ENCODE measurements at regions not wholly inside any gene's neighbourhood (a gene's known extent, or its start where the extent isn't known, plus 50 kb on each side); places are given as distances from the start of the nearest gene placed in this dataset.

DNA sequence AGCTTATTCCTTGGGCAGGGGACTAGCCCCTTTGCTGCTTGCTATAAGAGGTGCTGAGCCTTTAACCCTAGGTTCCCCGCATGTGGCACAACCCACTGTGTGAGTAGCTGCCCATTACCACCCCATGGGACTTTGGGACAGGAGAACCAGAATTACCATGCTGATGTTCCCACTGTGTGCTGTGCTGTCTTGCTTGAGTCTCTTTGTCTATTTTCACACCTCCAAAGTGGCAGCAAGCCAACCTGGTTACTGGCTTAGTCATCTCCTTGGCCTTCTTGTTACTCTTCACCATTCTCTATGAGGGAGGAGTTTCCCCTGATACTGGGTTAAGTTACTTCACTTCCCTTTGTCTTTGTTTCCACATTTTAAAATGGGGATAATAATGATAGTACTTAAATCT lies 73.4 kb upstream of the ETV6 start:
- 60 to 80% methylated on average over 1 of the region's 1 CpG for WGBS, 2 donors
- no peak for DNase-seq
- Histone ChIP-seq H3K27me3 (no peaks in the 10 kb centered on the region), H3K36me3 (no peaks in the 10 kb centered on the region), H3K27ac (peak overlapping the region; percentile 28 to 79 (median 73)), H3K4me1 (peaks cover 19 to 55% (median 30%) of the 10 kb centered on the region in 3 donors), H3K4me3 (no peak overlapping the region), H3K9me3 (no peaks in the 10 kb centered on the region)
- TF ChIP-seq POLR2A (IDR thresholded peaks at IDR 0.05), result no peak
- intact Hi-C loops (cut with DNase I), result no loop called here

DNA sequence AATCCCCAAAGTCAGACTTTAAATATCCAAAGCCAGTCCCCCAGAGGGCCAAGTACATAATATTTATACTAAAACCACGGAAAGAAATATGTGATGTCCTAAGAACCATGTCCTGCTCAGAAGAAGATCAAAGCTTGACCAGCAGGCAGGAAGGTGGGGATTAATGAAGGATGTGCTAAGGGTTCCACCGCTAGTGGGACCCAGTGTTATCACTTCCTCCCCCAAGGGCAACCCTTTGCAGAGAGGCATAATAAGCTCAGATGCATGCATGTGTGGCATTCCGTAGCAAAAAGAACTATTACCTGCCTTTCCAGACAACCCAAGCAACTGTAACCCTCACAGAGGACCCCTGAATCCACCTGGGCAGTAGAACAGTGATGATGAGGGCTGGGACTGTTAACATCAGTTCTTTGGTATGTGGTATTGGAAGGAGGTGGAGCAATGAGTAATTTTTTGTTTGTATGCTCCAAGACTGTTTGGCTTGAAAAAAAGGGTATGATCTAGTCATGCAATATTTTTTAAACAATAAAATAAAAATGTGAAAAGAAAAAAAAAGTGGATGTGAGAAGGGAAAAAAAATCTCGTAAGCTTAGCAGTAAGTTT lies 71.7 kb upstream of the ETV6 start:
- H3K27ac ChIP-seq, result no peak overlapping the region
- DNase-seq, result no peak
- no peaks in the 10 kb centered on the region for H3K36me3 ChIP-seq
- H3K4me3 ChIP-seq, result no peak overlapping the region
- no peak for TF ChIP-seq POLR2A (IDR thresholded peaks at IDR 0.05)
- TF ChIP-seq, protein P1, sequence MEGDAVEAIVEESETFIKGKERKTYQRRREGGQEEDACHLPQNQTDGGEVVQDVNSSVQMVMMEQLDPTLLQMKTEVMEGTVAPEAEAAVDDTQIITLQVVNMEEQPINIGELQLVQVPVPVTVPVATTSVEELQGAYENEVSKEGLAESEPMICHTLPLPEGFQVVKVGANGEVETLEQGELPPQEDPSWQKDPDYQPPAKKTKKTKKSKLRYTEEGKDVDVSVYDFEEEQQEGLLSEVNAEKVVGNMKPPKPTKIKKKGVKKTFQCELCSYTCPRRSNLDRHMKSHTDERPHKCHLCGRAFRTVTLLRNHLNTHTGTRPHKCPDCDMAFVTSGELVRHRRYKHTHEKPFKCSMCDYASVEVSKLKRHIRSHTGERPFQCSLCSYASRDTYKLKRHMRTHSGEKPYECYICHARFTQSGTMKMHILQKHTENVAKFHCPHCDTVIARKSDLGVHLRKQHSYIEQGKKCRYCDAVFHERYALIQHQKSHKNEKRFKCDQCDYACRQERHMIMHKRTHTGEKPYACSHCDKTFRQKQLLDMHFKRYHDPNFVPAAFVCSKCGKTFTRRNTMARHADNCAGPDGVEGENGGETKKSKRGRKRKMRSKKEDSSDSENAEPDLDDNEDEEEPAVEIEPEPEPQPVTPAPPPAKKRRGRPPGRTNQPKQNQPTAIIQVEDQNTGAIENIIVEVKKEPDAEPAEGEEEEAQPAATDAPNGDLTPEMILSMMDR (IDR thresholded peaks at IDR 0.05), result no peak
- peaks cover 19 to 58% (median 30%) of the 10 kb centered on the region in 3 donors for H3K4me1 ChIP-seq
- H3K9me3 ChIP-seq, result no peaks in the 10 kb centered on the region
- no peaks in the 10 kb centered on the region for H3K27me3 ChIP-seq
- 58 to 59% methylated on average over 4 of the region's 4 CpGs for WGBS, 2 donors
- intact Hi-C loops (cut with DNase I), result no loop called here

DNA sequence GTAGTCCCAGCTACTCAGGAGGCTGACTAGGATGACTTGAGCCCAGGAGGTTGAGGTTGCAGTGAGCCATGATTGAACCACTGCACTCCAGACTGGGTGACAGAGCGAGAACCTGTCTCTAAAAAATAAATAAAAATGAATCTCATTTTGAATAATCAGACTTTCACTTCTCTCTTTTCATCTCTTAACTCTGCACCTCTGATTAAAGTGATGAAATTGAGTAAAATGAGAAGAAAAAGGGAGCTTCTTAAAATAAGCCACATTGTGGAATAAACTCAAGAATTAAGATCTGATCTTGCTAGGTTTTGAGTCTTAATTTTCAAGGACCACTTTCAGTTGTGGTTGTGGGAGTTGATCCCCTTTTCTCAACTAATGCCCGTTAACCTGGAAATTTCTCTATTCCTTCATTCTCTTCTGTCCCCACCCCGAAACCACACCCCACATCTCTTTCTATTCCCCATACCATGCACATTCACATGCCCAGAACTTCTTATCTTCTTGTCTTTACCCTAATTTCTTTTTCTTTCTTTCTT lies 70.9 kb upstream of the ETV6 start:
- H3K27me3 ChIP-seq, result no peaks in the 10 kb centered on the region
- intact Hi-C loops (cut with DNase I), result no loop called here
- H3K27ac ChIP-seq, result peak overlapping the region in 3 of 4 donors; percentile 72 to 83 (median 77)
- no peak overlapping the region for H3K4me3 ChIP-seq
- no peaks in the 10 kb centered on the region for H3K36me3 ChIP-seq
- H3K9me3 ChIP-seq, result no peaks in the 10 kb centered on the region
- DNase-seq, result no peak
- WGBS, 2 donors, result 67 to 84% methylated on average over 3 of the region's 3 CpGs
- TF ChIP-seq, protein P1 (IDR thresholded peaks at IDR 0.05), result no peak
- TF ChIP-seq POLR2A (IDR thresholded peaks at IDR 0.05), result no peak
- H3K4me1 ChIP-seq, result peaks cover 19 to 58% (median 30%) of the 10 kb centered on the region in 3 donors

DNA sequence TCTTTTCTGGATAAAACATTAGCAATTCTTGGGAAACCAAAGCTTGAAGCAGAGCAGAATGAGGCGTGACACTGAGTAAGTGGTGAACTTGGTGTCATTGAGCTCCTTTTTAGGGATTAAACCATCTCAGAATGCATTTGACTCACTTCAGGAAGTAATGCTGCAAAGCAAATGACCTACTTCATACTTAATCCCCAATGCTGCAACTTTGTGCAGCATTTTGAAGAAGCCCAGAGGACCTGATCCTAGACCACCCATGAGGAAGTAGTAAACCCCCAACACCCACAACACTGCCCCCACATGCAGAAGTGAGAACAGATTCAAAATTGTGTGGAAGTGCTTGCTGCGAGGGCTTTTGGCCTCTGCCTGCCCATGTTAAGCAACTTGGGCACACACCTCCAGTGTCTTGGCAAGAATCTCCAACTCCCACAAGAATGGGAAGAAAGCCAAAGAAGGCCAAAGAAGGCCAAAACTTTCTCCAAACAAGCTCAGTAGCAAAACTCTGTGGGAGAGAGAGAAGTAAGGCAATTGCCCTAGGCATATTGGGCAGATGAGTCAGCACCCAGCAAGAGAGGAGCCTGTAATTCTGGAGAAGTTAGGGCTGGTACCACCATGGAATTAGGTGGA lies 69.2 kb upstream of the ETV6 start:
- no peaks in the 10 kb centered on the region for H3K27me3 ChIP-seq
- no peak overlapping the region for H3K4me3 ChIP-seq
- WGBS, 2 donors, result 7 to 24% methylated on average over 2 of the region's 2 CpGs
- no peak for TF ChIP-seq POLR2A (IDR thresholded peaks at IDR 0.05)
- TF ChIP-seq, protein P1 (IDR thresholded peaks at IDR 0.05), result peak in 1 of 6 experiments; percentile 4
- H3K4me1 ChIP-seq, result peaks cover 19 to 58% (median 30%) of the 10 kb centered on the region in 3 donors
- intact Hi-C loops (cut with DNase I), result loop anchor here (5.0 kb wide), 1 partner anchor 452 kb away; no protein-coding TSS in a partner anchor
- peak overlapping the region; percentile 60 to 83 (median 69) for H3K27ac ChIP-seq
- no peaks in the 10 kb centered on the region for H3K36me3 ChIP-seq
- no peaks in the 10 kb centered on the region for H3K9me3 ChIP-seq
- DNase-seq, result no peak

DNA sequence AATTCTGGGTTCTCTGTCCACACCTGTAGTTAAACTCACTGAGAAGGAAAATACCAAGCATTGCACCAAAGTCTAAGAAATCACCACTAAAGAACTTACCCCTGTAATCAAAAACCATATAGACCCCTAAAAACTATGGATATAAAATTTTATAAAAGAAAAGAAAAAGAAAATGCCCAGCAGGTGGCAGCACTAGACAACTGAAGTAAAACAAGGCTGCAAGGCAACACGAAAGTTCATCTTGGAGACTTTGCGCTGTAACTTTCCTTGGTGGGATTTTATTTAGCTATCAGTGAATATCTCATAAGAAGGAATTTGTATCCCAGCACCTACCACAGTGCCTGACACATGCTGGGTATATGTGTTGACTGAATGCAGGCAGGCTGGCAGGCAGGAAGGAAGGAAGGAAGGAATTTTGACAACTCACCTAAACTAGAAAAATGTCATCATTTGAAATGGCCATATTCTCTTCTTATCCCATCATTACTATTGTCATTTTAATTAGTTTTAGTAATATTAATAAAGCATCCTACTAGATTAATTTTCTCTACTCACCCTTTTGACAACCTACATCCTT lies 68.2 kb upstream of the ETV6 start:
- intact Hi-C loops (cut with DNase I), result loop anchor here (5.0 kb wide), 1 partner anchor 451 kb away; no protein-coding TSS in a partner anchor
- DNase-seq, result no peak
- H3K4me3 ChIP-seq, result no peak overlapping the region
- no peak for TF ChIP-seq POLR2A (IDR thresholded peaks at IDR 0.05)
- TF ChIP-seq, protein P1 (IDR thresholded peaks at IDR 0.05), result peak; percentile 40 to 73 (median 66)
- H3K27ac ChIP-seq, result peak overlapping the region in 3 of 4 donors; percentile 61 to 83 (median 77)
- no peaks in the 10 kb centered on the region for H3K9me3 ChIP-seq
- H3K27me3 ChIP-seq, result no peaks in the 10 kb centered on the region
- H3K36me3 ChIP-seq, result no peaks in the 10 kb centered on the region
- 8% methylated on average over 2 of the region's 2 CpGs for WGBS, 2 donors
- H3K4me1 ChIP-seq, result peaks cover 19 to 52% (median 26%) of the 10 kb centered on the region in 3 donors

Data from esophagus squamous epithelium (tissue), 5 donors.